Liver (tissue), 7 donors: ENCODE measurements at regions not wholly inside any gene's neighbourhood (a gene's known extent, or its start where the extent isn't known, plus 50 kb on each side); places are given as distances from the start of the nearest gene placed in this dataset.

Experiments
- DNase-seq: peaks from one replicate; pipeline ENCODE4 v3.0.0-alpha.2; 2017; ENCODE audit warnings: low spot score
- H3K27ac ChIP-seq, 2 donors: one replicate each; pipeline ENCODE4 v1.7.0; 2013; ENCODE audit warnings: inconsistent platforms in 2 of 2, low read length in 2 of 2, control low read depth in 1 of 2, low read depth in 1 of 2, mild to moderate bottlenecking in 1 of 2
- H3K27me3 ChIP-seq, 4 donors: one replicate each; pipeline versions ENCODE4 v1.6.1 to v1.7.0; 2013; ENCODE audit warnings: low read length in 3 of 4, inconsistent platforms in 1 of 4, mild to moderate bottlenecking in 1 of 4, moderate library complexity in 1 of 4; ENCODE audit not compliant: control insufficient read depth in 4 of 4, insufficient read depth in 4 of 4
- H3K36me3 ChIP-seq, 4 donors: one replicate each; pipeline versions ENCODE4 v1.6.1 to v1.7.0; 2013; ENCODE audit warnings: low read length in 3 of 4, mild to moderate bottlenecking in 3 of 4, low read depth in 1 of 4, moderate library complexity in 1 of 4; ENCODE audit not compliant: control insufficient read depth in 4 of 4, insufficient read depth in 3 of 4
- H3K4me1 ChIP-seq, 4 donors: one replicate each; pipeline versions ENCODE4 v1.6.1 to v1.7.0; 2013; ENCODE audit warnings: low read length in 3 of 4, mild to moderate bottlenecking in 3 of 4, moderate library complexity in 1 of 4; ENCODE audit not compliant: control insufficient read depth in 4 of 4, insufficient read depth in 4 of 4
- H3K4me3 ChIP-seq, 3 donors: one replicate each; pipeline versions ENCODE4 v1.6.1 to v1.7.0; 2013; ENCODE audit warnings: low read length in 3 of 3, control low read depth in 1 of 3, low read depth in 1 of 3, mild to moderate bottlenecking in 1 of 3
- H3K9ac ChIP-seq, 2 donors: one replicate each; pipeline ENCODE4 v1.7.0; 2013; ENCODE audit warnings: low read length in 2 of 2, mild to moderate bottlenecking in 2 of 2, moderate library complexity in 2 of 2, control low read depth in 1 of 2, low read depth in 1 of 2
- H3K9me3 ChIP-seq, 4 donors: one replicate each; pipeline versions ENCODE4 v1.6.1 to v1.7.0; 2013; ENCODE audit warnings: low read length in 3 of 4; ENCODE audit not compliant: control insufficient read depth in 4 of 4
- EGR1 ChIP-seq, 2 donors: IDR thresholded peaks; 2 replicates each; pipeline ENCODE4 v1.6.1; 2016 to 2018; ENCODE audit warnings: antibody characterized with exemption in 2 of 2, low read depth in 2 of 2
- FOXA1 ChIP-seq: IDR thresholded peaks from 2 replicates; pipeline ENCODE4 v1.6.1; 2016; ENCODE audit warnings: antibody characterized with exemption
- FOXA2 ChIP-seq: IDR thresholded peaks from 2 replicates; pipeline ENCODE4 v1.6.1; 2016; ENCODE audit warnings: antibody characterized with exemption
- GABPA ChIP-seq, 2 donors: IDR thresholded peaks in 1 of 2; conservative IDR thresholded peaks in 1 of 2; 2 replicates each; pipeline ENCODE4 v1.6.1; 2016; ENCODE audit warnings: antibody characterized with exemption in 2 of 2, mild to moderate bottlenecking in 1 of 2, moderate library complexity in 1 of 2
- HNF4G ChIP-seq: IDR thresholded peaks from 2 replicates; pipeline ENCODE4 v1.6.1; 2016; ENCODE audit warnings: antibody characterized with exemption
- JUND ChIP-seq, 2 donors: IDR thresholded peaks; 2 replicates each; pipeline ENCODE4 v1.6.1; 2016; ENCODE audit warnings: antibody characterized with exemption in 2 of 2
- NR2F2 ChIP-seq: IDR thresholded peaks from 2 replicates; pipeline ENCODE4 v1.6.1; 2016; ENCODE audit warnings: antibody characterized with exemption
- RAD21 ChIP-seq, 2 donors: IDR thresholded peaks; 2 replicates each; pipeline ENCODE4 v1.6.1; 2016; ENCODE audit warnings: antibody characterized with exemption in 2 of 2, mild to moderate bottlenecking in 2 of 2
- RXRA ChIP-seq, 2 donors: IDR thresholded peaks; 2 replicates each; pipeline ENCODE4 v1.6.1; 2017 to 2018; ENCODE audit warnings: antibody characterized with exemption in 2 of 2, mild to moderate bottlenecking in 1 of 2
- SP1 ChIP-seq: IDR thresholded peaks from 2 replicates; pipeline ENCODE4 v1.6.1; 2018; ENCODE audit warnings: antibody characterized with exemption, mild to moderate bottlenecking
- TAF1 ChIP-seq: conservative IDR thresholded peaks from 2 replicates; pipeline ENCODE4 v1.6.1; 2016; ENCODE audit warnings: antibody characterized with exemption, mild to moderate bottlenecking
- YY1 ChIP-seq: IDR thresholded peaks from 2 replicates; pipeline ENCODE4 v1.6.1; 2016; ENCODE audit warnings: antibody characterized with exemption, mild to moderate bottlenecking
- WGBS: extraction: QIAGEN DNeasy Blood & Tissue Kit; methylation state at CpG from one replicate; pipeline ENCODE4 v1.1.7; 2013; 5-methylcytosine and 5-hydroxymethylcytosine counted together
- TF ChIP-seq, protein P1 (sequence below): IDR thresholded peaks from 2 replicates; pipeline ENCODE4 v1.6.1; 2016; ENCODE audit warnings: antibody characterized with exemption, mild to moderate bottlenecking
- TF ChIP-seq, protein P2 (sequence below): IDR thresholded peaks from 2 replicates; pipeline ENCODE4 v1.6.1; 2016; ENCODE audit warnings: antibody characterized with exemption
- TF ChIP-seq, protein P3 (sequence below): IDR thresholded peaks from 2 replicates; pipeline ENCODE4 v1.6.1; 2016; ENCODE audit warnings: antibody characterized with exemption
- donor health status: healthy.
- donor health status: healthy.
- donor health status: healthy.
- donor health status: healthy.

DNA sequence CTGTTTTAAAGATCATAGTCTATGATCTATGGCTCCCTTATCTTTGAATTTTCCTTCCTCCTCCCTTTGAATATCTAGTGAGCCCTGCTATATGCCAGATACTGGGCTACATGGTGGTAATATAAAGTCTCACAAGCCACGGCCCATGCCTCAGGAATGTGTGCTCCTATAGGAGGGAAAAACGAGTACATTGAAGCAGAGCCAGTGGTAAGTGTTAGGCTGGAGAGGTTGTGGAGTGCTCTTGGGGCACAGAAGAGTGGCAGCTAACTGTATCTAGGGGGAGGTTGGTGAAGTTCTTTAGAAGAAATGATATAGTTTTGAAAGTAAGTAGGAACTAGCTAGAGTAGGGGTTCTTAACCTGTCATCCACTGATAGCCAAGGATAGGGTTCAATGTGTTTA lies 105.8 kb upstream of the PMFBP1 start:
- H3K9me3 ChIP-seq: no peaks in the 10 kb centered on the region
- WGBS: 81% methylated on average over 2 of the region's 2 CpGs
- H3K27ac ChIP-seq: no peak overlapping the region
- H3K27me3 ChIP-seq: no peaks in the 10 kb centered on the region
- DNase-seq: no peak
- H3K36me3 ChIP-seq: no peaks in the 10 kb centered on the region
- no peak for TF ChIP-seq YY1
- no peak for TF ChIP-seq FOXA2
- TF ChIP-seq JUND (IDR thresholded peaks at IDR 0.05): no peak
- no peak for TF ChIP-seq NR2F2
- TF ChIP-seq, protein P1, sequence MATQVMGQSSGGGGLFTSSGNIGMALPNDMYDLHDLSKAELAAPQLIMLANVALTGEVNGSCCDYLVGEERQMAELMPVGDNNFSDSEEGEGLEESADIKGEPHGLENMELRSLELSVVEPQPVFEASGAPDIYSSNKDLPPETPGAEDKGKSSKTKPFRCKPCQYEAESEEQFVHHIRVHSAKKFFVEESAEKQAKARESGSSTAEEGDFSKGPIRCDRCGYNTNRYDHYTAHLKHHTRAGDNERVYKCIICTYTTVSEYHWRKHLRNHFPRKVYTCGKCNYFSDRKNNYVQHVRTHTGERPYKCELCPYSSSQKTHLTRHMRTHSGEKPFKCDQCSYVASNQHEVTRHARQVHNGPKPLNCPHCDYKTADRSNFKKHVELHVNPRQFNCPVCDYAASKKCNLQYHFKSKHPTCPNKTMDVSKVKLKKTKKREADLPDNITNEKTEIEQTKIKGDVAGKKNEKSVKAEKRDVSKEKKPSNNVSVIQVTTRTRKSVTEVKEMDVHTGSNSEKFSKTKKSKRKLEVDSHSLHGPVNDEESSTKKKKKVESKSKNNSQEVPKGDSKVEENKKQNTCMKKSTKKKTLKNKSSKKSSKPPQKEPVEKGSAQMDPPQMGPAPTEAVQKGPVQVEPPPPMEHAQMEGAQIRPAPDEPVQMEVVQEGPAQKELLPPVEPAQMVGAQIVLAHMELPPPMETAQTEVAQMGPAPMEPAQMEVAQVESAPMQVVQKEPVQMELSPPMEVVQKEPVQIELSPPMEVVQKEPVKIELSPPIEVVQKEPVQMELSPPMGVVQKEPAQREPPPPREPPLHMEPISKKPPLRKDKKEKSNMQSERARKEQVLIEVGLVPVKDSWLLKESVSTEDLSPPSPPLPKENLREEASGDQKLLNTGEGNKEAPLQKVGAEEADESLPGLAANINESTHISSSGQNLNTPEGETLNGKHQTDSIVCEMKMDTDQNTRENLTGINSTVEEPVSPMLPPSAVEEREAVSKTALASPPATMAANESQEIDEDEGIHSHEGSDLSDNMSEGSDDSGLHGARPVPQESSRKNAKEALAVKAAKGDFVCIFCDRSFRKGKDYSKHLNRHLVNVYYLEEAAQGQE: no peak
- no peak for TF ChIP-seq FOXA1
- no peak for TF ChIP-seq GABPA (IDR thresholded peaks at IDR 0.05 in 1 of 2, conservative IDR thresholded peaks at IDR 0.05 in 1 of 2)
- TF ChIP-seq TAF1: no peak
- no peak for TF ChIP-seq SP1
- TF ChIP-seq HNF4G: no peak
- TF ChIP-seq RXRA (IDR thresholded peaks at IDR 0.05): no peak
- TF ChIP-seq, protein P2, sequence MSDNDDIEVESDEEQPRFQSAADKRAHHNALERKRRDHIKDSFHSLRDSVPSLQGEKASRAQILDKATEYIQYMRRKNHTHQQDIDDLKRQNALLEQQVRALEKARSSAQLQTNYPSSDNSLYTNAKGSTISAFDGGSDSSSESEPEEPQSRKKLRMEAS: no peak
- TF ChIP-seq RAD21 (IDR thresholded peaks at IDR 0.05): no peak
- TF ChIP-seq EGR1 (IDR thresholded peaks at IDR 0.05; ENCODE audit: low read depth in 2 of 2): no peak
- H3K4me1 ChIP-seq: no peaks in the 10 kb centered on the region
- no peak overlapping the region for H3K4me3 ChIP-seq
- no peak overlapping the region for H3K9ac ChIP-seq

DNA sequence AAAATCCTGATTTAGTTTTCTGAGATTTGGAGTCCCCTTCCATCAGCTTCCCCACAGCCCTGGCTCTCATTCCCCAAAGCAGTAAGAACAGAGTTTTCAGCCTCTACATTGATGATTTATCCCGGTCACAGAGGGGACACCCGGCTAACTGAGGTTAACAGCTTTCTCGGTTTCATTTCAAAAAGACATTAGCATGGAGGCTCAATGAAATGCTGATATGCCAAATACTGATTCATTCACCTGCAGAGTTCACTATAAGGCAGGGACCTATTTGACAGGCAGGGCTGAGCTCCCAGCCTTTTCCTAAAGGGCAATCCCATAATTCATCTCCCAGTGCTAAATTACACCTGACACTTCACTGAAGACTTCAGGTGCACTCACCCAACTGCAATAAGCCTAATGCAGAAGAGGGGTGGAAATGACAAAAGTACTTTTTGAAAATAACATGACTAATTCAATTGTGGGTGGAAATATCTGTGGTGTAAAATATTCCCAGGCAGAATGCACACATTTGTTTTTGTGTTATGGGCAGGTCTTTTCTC lies 99.8 kb upstream of the PMFBP1 start:
- Histone ChIP-seq H3K36me3 (no peaks in the 10 kb centered on the region), H3K4me1 (peaks cover 0 to 1% (median 0%) of the 10 kb centered on the region in 4 donors), H3K27ac (no peak overlapping the region), H3K9ac (no peak overlapping the region), H3K4me3 (no peak overlapping the region), H3K27me3 (no peaks in the 10 kb centered on the region), H3K9me3 (no peaks in the 10 kb centered on the region)
- TF ChIP-seq EGR1 (IDR thresholded peaks at IDR 0.05; ENCODE audit: low read depth in 2 of 2) (no peak), TAF1 (no peak), GABPA (IDR thresholded peaks at IDR 0.05 in 1 of 2, conservative IDR thresholded peaks at IDR 0.05 in 1 of 2) (no peak), SP1 (no peak), RXRA (IDR thresholded peaks at IDR 0.05) (no peak), FOXA2 (no peak), FOXA1 (no peak)
- TF ChIP-seq, protein P1: no peak
- TF ChIP-seq, protein P3, sequence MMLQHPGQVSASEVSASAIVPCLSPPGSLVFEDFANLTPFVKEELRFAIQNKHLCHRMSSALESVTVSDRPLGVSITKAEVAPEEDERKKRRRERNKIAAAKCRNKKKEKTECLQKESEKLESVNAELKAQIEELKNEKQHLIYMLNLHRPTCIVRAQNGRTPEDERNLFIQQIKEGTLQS: no peak
- no peak for DNase-seq
- WGBS: 94% methylated on average over 3 of the region's 3 CpGs
